ENCODE measurements at regions not wholly inside any gene's neighbourhood (a gene's known extent, or its start where the extent isn't known, plus 50 kb on each side); places are given as distances from the start of the nearest gene placed in this dataset.

DNA sequence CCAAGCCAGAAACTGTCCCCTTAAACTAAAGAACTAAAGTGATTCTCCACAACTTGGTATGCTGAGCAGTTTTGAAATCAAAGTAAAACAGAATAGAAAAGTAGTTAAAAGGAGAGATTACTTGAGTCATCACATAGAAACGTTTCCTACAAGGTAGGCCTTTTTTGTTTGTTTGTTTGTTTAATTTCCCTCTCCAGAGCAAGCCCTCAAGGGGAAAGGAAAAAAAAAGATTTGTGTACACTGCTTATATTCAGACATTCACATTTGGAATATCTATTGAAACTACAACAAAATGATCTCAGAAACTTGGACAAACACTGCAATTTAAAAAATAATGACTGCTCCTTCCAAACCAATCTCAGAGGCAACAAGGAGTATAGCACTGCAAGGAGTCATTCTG is 304.7 kb upstream of the NREP start:
- H3K27ac Mint-ChIP-seq, result no peak overlapping the region
- H3K27me3 Mint-ChIP-seq (ENCODE audit: insufficient read depth, low read depth, poor library complexity), result no peaks in the 10 kb centered on the region
- no peak overlapping the region for H3K4me3 Mint-ChIP-seq
- Histone ChIP-seq H2AFZ (no peak overlapping the region), H3K4me3 (no peak overlapping the region), H3K27ac (ENCODE audit: low read depth) (no peak overlapping the region), H3F3A (replicated peaks; ENCODE audit: low read depth) (no peaks in the 10 kb centered on the region), H3K27me3 (ENCODE audit: insufficient read depth) (no peaks in the 10 kb centered on the region), H3K79me2 (replicated peaks; ENCODE audit: insufficient read depth) (no peaks in the 10 kb centered on the region), H4K20me1 (replicated peaks; ENCODE audit: insufficient read depth) (no peaks in the 10 kb centered on the region), H3K36me3 (ENCODE audit: insufficient read depth) (no peaks in the 10 kb centered on the region), H3K4me1 (ENCODE audit: insufficient read depth) (no peaks in the 10 kb centered on the region), H3K9me2 (ENCODE audit: insufficient read depth) (no peaks in the 10 kb centered on the region; the same call in 1 of the 2 replicates), H3K4me2 (no peak overlapping the region)
- TF ChIP-seq POLR2AphosphoS5 (IDR thresholded peaks at IDR 0.05; ENCODE audit: low read depth) (no peak), EZH2phosphoT487 (IDR thresholded peaks at IDR 0.05; ENCODE audit: unreplicated experiment) (no peak), ZNF114 (CRISPR knock-in tag; IDR thresholded peaks at IDR 0.05) (no peak), ZNF331 (CRISPR knock-in tag; IDR thresholded peaks at IDR 0.05; ENCODE audit: low read depth) (no peak), STAT1 (IDR thresholded peaks at IDR 0.05; ENCODE audit: unreplicated experiment) (no peak), EZH2 (IDR thresholded peaks at IDR 0.05; ENCODE audit: low read depth, unreplicated experiment) (no peak), JUNB (IDR thresholded peaks at IDR 0.05; ENCODE audit: unreplicated experiment) (no peak), CREB1 (CRISPR knock-in tag; IDR thresholded peaks at IDR 0.05; ENCODE audit: low read depth) (no peak)
- TF ChIP-seq, protein P1, sequence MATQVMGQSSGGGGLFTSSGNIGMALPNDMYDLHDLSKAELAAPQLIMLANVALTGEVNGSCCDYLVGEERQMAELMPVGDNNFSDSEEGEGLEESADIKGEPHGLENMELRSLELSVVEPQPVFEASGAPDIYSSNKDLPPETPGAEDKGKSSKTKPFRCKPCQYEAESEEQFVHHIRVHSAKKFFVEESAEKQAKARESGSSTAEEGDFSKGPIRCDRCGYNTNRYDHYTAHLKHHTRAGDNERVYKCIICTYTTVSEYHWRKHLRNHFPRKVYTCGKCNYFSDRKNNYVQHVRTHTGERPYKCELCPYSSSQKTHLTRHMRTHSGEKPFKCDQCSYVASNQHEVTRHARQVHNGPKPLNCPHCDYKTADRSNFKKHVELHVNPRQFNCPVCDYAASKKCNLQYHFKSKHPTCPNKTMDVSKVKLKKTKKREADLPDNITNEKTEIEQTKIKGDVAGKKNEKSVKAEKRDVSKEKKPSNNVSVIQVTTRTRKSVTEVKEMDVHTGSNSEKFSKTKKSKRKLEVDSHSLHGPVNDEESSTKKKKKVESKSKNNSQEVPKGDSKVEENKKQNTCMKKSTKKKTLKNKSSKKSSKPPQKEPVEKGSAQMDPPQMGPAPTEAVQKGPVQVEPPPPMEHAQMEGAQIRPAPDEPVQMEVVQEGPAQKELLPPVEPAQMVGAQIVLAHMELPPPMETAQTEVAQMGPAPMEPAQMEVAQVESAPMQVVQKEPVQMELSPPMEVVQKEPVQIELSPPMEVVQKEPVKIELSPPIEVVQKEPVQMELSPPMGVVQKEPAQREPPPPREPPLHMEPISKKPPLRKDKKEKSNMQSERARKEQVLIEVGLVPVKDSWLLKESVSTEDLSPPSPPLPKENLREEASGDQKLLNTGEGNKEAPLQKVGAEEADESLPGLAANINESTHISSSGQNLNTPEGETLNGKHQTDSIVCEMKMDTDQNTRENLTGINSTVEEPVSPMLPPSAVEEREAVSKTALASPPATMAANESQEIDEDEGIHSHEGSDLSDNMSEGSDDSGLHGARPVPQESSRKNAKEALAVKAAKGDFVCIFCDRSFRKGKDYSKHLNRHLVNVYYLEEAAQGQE (IDR thresholded peaks at IDR 0.05; ENCODE audit: unreplicated experiment), result no peak
- TF ChIP-seq, protein P2, sequence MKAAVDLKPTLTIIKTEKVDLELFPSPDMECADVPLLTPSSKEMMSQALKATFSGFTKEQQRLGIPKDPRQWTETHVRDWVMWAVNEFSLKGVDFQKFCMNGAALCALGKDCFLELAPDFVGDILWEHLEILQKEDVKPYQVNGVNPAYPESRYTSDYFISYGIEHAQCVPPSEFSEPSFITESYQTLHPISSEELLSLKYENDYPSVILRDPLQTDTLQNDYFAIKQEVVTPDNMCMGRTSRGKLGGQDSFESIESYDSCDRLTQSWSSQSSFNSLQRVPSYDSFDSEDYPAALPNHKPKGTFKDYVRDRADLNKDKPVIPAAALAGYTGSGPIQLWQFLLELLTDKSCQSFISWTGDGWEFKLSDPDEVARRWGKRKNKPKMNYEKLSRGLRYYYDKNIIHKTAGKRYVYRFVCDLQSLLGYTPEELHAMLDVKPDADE (IDR thresholded peaks at IDR 0.05), result no peak
- H3K9me3 Mint-ChIP-seq, result no peaks in the 10 kb centered on the region
- no peaks in the 10 kb centered on the region for H3K4me1 Mint-ChIP-seq
- no peak for ATAC-seq
- DNase-seq (ENCODE audit: low spot score), result no peak
- H3K36me3 Mint-ChIP-seq (ENCODE audit: low read depth), result no peaks in the 10 kb centered on the region

DNA sequence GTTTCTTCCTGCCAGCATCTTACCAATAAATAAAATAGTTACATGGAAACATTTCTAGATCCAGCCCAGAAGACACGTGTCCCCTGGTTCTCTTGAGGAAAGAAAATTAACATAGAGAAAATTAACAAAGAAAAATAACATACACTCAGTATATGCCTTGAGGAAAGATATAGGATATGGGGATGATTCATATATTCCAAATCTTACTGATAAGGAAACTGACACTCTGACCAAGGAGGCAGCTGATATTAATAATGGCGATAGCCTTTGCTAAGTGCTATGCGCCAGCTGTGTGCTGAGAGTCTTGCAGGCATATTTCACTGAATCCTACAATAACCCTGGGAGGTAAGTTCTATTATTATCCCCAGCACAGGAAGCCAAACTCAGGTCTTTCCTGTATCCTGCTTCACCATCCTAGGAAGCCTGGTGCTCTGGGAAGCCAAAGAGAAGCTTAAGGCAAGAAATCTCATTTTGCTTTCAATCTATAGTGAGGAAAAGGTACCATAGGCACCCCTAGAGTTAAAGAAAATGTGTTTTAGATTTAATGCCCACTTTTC is 302.7 kb upstream of the NREP start:
- H3K27me3 Mint-ChIP-seq (ENCODE audit: insufficient read depth, low read depth, poor library complexity), result no peaks in the 10 kb centered on the region
- TF ChIP-seq STAT1 (IDR thresholded peaks at IDR 0.05; ENCODE audit: unreplicated experiment) (no peak), POLR2AphosphoS5 (IDR thresholded peaks at IDR 0.05; ENCODE audit: low read depth) (no peak), NANOG (IDR thresholded peaks at IDR 0.05; ENCODE audit: borderline replicate concordance) (no peak), CREB1 (CRISPR knock-in tag; IDR thresholded peaks at IDR 0.05; ENCODE audit: low read depth) (no peak), ZNF114 (CRISPR knock-in tag; IDR thresholded peaks at IDR 0.05) (no peak), EZH2phosphoT487 (IDR thresholded peaks at IDR 0.05; ENCODE audit: unreplicated experiment) (no peak)
- TF ChIP-seq, protein P1 (IDR thresholded peaks at IDR 0.05; ENCODE audit: unreplicated experiment), result no peak
- TF ChIP-seq, protein P2 (IDR thresholded peaks at IDR 0.05), result no peak

More for the DNA sequence above, 302.7 kb upstream of the NREP start:
- Histone ChIP-seq H2AFZ (no peak overlapping the region), H3K36me3 (ENCODE audit: insufficient read depth) (no peaks in the 10 kb centered on the region), H4K20me1 (replicated peaks; ENCODE audit: insufficient read depth) (no peaks in the 10 kb centered on the region), H3K4me1 (ENCODE audit: insufficient read depth) (no peaks in the 10 kb centered on the region), H3F3A (replicated peaks; ENCODE audit: low read depth) (no peaks in the 10 kb centered on the region), H3K9me2 (ENCODE audit: insufficient read depth) (no peaks in the 10 kb centered on the region; the same call in 1 of the 2 replicates), H3K4me2 (no peak overlapping the region), H3K79me2 (replicated peaks; ENCODE audit: insufficient read depth) (no peaks in the 10 kb centered on the region), H3K27me3 (ENCODE audit: insufficient read depth) (no peaks in the 10 kb centered on the region), H3K27ac (ENCODE audit: low read depth) (no peak overlapping the region), H3K4me3 (no peak overlapping the region)
- ATAC-seq, result no peak
- H3K36me3 Mint-ChIP-seq (ENCODE audit: low read depth), result peaks cover 4% of the 10 kb centered on the region; the same call in 2 of the 3 replicates
- no peaks in the 10 kb centered on the region for H3K4me1 Mint-ChIP-seq
- H3K27ac Mint-ChIP-seq, result no peak overlapping the region
- H3K9me3 Mint-ChIP-seq, result peaks cover 18% of the 10 kb centered on the region
- DNase-seq (ENCODE audit: low spot score), result no peak
- H3K4me3 Mint-ChIP-seq, result no peak overlapping the region

Measured in GM23338 (cell line).